Glomerular visceral epithelial cell (primary cell): ENCODE measurements at regions not wholly inside any gene's neighbourhood (a gene's known extent, or its start where the extent isn't known, plus 50 kb on each side); places are given as distances from the start of the nearest gene placed in this dataset.

ENCODE experiments used
- DNase-seq: peaks from one replicate; pipeline ENCODE4 v3.0.0-alpha.2; 2016; ENCODE audit errors: extremely low spot score

DNA sequence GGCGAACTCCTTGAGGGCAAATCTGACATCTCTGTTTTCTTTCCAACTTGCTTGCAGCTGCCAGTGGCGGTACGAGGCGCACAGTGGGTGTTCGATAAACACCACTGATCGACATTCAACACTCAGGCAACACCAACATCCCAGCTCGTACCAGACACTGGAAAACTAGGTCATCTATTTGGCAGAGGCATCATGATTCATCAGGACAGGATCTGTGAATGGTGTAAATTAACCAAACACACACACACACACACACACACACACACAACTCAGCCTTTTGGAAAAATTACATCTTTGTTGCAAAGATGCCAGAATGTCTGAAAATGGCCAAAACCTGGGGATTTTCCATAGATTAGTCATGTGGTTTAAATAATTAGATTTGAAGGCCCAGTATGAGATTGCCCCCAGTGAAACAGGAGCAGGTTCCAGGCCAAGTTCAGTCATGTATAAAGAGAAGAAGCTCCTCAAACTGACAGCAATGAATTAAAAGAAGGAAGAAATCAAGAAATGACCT lies 150.5 kb upstream of the NCKAP5 start:
- DNase-seq: peak; percentile 95

DNA sequence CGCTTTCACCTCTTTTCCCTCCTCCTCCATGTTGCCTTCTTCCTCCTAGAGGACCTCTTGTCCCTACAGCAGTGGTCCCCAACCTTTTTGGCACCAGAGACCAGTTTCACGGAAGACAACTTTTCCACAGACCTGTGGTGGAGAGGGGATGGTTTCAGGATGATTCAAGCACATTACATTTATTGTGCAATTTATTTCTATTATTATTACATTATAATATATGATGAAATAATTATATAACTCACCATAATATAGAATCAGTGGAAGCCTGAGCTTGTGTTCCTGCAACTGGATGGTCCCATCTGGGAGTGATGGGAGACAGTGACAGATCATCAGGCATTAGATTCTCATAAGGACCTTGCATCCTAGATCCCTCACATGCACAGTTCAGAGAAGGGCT lies 152.2 kb upstream of the NCKAP5 start:
- DNase-seq: no peak

DNA sequence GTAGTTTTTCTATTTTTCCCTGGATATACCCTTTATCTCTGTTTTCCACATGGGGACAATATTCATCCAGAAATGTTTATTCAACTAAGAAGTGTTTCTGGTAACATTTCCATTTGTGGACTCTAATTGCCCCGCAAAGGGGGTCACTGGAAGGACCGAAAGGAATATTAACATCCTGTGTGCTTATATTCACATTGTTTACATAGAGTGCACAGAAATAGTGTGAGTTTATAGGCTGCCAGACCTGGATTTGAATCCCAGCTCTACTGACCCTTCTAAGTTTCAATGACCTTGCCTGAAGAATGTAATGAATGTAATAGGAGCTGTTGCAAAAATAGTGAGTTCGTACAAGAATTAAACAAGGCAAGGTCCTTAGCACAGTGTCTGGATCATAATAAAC lies 152.9 kb upstream of the NCKAP5 start:
- DNase-seq: no peak

DNA sequence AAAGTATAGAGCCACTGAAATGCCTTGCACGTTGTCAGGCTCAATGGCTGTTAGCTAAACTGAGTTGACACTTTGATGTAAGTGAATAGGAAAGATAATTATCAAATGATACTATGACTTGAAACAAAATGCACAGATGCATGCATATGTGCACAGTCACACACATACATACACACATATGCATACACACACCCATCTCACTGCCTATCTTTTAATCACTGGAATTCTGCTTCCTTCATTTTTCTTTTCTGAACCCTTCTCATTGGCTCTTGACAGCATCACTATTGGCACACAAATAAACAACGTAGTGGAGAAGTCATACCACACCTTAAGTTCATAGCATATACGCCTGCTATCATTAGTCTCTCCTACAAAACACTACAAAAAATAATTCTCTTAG lies 154.9 kb upstream of the NCKAP5 start:
- no peak for DNase-seq

DNA sequence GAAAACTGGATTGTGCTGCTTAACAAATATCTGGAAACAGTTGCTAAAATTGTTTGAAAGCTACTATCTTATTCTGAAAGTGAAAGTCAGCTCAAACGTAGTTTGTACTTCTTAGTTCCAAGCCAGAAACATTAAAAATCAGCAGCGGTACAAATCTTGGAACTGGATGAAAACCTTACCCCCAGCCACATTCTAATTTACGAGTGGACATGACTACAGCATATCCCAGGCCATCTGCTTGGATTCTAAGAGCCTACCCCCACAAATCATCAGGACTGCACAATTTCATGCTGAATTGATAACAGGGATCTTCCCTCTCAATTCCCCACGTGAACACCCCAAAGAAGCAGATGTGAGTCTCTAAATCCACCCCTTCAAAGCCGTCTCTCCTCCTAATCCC lies 158.7 kb upstream of the NCKAP5 start:
- DNase-seq: no peak

DNA sequence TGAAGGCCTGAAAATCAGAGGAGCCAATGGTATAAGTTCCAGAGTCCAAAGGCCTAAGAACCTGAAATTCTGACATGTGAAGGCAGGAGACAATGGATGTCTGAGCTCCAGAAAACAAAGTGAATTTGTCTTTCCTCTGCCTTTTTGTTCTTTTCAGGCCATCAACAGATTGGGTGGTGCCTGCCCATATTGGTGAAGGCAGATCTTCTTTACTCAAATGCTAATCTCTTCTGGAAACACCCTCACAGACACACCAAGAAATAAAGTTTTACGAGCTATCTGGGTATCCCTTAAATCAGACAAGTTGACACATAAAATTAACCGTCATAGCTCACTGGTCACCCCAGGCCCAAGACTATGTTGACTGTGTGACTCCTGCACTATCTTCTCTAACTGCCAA lies 163.8 kb upstream of the NCKAP5 start:
- no peak for DNase-seq

DNA sequence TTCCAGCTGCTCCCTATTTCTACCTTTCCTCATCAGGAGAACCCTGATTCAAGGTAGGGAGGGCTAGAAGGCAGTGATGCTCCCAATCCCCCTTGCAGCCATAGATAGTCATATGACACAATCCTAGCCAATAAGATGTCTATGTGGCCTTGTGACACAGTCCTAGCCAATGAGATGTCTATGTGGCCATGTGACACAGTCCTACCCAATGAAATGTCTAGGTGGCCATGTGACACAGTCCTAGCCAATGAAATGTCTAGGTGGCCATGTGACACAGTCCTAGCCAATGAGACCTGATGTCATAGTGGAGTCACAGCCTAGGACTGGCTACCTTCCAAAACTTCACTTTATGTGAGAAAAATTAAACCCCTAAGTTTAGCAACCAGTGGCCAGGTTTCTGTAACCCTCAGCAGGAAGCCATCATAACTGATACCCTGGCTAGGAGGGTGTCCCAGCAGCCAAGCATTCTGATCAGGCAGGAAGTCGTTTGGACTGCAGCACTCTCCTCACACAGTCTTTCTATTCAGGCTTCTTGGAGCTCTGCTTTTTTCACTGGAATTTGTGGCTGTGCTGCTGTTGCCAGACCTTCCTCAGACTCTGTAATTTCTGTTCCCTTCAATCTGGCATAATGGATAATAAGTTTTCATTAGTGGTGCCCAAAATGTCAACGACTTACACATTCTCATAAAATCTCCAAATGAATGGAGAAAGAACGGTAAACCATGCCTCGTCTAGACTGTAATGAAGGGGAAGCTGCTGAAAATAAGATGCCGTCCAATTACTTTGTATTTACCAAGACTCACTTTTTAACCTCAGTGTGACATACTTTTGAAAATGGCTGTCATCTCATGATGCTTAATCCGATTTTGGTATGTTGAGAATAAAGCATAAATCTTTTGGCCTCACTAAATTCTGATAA lies 165.0 kb upstream of the NCKAP5 start:
- DNase-seq: no peak

DNA sequence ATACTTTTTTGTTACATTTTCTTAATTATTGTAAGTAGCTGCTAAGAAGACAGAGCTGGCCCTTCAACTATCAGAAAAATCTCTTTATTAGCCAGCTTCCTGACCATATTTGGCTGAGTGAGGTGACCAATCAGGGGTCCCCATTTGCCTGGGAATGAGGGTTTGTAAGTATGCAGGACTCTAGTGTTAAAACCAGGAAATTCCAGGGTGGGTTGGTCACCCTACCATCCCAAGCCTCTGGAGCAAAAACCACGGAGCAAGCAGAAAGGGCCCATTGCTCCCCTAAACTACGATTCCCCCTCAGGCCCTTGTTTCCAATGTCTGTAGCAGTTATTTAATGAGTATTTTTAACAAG lies 165.6 kb upstream of the NCKAP5 start:
- DNase-seq: peak; percentile 37

DNA sequence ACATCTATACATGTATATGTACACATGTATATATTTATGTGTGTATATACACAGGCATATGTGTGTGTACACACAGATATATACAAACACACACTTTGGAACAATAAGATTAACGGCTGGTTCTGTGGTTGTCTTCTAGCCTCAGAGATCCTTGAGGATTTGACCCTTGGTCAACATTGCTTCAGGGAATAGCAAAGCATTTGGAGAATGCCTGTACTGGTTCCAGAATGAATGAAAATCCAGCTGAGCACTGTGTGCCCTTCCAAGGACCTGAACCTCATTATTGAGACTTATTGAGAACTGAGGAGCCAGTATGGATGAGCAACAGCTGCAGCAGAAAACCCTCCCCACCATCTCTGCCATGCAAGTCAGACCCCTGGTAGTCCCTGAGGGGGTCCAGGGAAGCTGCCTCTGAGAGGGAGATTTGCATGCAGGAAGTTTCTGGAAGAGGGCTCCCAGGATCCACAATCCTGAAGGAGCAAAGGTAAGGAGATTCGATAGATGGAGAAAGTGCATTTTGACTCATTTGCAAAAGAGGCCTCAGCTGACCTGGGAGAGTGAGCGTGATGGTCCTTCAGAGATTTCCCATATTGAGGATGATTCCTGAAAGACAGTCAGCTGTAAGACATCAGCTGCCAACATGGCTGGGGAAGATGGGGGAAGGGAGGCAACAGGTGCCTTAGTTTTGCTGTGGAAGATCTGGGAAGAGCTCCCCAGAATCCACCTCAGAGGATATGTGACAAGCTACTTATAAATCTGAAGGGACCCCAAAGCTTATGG lies 166.6 kb upstream of the NCKAP5 start:
- DNase-seq: no peak

DNA sequence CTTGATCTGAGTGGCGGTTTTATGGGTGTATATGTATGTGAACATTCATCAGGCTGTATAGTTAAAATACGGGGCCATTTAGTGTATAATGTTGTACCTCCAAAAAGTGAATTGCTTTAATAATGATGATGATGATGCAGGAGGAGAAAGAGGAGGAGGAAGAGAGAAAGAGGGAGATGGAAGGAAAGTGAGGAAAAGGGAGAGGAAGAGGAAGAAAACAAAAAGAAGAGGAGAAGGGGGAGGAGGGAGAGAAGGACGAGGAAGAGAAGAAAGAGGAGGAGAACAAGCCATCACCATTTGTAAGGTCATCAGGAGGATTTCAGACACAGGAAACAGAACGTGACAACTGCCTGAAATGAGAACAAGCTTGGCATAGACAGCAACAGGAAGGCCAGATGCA lies 168.4 kb upstream of the NCKAP5 start:
- no peak for DNase-seq

DNA sequence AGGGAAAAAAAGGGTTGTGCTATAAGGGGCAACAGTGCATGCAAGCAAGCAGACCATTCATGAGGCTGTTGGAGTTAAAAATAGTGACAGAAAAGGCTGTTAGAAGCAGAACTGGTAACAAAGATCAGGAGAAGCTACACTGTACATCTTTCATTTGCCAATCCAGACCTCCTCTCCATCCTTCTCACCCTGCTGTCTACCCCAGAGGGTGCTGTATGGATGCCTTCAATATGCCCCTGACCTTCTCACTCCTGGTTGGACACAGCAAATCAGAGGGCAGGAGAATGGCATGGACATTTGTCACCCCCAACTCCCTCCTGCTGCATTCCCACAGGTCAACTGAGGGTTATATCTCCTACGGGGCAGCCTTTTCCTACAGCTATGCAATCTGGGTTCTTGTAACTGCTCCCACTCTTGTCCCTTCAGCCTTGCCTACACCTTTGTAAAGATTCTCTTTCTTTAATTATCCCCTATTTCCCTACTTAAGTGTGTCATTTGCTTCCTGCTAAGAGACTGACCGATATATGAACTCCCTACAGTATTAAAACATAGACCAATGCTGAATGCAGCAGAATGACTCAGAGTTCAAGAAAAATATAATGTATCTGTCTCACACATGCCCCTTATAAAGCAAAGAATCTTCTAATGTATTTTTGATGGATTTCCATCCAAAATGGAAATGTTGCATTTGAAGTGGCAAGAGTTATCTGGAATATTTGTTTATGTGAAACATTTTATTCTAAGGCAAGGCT lies 169.2 kb upstream of the NCKAP5 start:
- no peak for DNase-seq

DNA sequence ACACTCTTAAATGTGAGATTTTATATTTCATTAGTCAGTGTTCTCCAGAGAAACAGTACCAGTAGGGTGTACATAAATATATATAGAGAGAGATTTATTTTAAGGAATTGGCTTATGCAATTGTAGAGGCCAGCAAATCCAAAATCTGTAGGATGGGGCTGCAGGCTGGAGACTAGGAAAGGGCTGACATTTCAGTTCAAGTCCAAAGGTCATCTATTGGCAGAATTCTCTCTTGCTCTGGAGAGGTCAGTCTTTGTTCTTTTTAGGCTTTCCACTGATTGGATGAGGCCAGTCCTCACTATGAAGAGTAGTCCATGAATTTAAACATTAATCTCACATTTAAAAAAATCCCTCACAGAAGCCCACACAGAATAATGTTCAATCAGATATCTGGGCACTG lies 170.8 kb upstream of the NCKAP5 start:
- no peak for DNase-seq

DNA sequence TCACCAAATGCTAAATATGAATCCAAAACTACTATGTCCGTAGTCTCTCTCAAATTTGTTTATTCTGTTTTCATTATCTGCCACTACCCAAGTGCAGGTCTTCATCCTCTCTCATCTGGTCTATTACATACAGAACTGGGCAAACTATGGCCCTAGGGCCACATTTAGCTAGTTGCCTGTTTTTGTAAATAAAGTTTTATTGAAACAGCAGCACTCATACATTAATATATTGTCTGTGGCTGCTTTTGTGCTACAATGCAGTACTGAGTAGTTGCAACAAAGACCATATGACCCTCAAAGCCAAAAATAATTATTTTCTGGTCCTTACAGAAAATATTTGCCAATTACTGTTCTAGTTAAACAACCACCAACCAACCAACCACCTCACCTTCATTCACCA lies 172.2 kb upstream of the NCKAP5 start:
- no peak for DNase-seq

DNA sequence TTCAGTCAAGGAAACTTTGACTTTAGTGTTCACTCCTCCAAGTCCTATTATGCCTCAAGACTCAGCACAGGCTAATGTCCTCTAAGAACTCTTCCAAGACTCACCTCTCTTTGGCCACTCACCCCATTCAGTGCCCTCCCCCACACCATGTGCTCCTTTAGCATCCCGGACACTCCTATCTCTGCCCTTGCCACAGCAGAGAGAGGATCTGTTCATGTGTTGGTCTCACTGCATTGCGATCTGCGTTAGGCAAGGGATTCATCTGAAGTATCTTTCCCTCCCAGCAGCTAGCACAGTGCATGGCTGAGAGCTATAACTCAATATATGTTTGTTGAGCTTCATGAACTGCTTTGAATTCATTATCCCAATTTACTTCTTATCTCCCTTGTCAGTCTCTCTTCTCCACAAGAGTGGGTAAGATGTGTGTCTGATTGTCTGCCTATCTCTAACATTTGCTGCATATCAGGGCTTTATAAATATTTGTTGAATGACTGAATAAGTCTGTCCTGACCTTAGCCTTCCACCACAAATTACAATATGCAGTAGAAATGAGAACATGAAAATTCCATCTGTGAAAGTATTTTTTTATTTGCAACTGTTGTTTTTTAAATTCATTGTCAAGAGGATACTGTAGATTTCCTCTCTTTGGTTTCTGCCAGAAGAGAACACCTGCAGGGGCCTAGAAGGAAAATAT lies 179.9 kb upstream of the NCKAP5 start:
- DNase-seq: no peak

DNA sequence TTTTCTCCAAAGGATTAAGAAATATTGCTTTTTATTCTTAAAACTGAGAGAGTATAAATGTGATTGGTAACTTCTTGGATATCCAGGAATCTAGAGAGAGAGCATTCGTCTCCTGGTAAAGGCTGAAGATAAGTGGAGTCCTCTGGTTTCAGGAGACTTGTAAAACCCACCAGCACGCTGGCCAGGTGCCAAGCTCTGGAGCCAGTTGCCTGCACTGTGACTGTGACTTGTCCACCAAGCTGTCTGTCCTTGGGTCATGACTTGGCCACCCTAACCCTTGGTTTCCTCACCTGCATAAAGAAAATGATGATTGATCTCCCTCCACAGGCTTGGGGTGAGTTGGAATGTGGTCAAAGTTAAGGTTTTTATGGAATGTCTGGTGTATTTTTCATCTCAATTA lies 185.4 kb upstream of the NCKAP5 start:
- DNase-seq: no peak

DNA sequence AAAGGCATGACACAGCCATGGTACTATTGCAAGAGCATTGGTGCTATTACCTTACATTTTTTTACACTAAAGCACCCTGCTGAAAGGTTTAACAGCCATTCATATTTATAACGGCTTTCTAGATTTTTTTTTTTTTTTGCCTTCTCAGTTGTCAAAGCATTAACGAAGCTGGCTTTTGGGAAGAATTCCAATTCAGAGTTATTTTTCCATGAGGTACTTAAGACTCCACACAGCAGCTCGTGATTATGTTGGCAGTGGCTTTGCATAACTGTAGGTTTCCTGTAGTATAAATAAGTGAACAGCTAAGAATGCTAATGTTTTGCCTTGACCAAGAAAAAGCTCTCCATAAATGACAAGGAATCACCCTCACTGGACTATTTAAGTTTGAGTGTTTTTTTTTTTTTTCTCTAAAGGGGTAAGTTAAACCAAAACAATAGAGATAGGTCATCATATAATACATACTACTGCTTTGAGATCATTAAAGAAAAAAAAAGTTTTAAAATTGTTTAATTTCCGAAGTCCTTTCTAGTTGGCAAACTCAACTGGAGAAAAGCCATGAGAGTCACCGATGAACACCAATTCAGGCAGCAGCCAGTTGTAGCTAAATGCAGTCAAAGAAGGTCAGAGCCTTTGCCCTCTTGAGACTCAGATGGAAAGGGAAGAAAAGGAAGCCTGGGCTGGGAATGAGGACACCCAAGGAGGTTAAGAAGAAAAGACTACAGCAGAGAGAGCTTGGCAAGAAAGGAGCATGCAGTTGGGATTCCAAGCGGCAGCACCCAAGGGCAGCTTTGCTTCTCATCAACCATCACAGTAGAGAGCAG lies 187.4 kb upstream of the NCKAP5 start:
- DNase-seq: no peak

DNA sequence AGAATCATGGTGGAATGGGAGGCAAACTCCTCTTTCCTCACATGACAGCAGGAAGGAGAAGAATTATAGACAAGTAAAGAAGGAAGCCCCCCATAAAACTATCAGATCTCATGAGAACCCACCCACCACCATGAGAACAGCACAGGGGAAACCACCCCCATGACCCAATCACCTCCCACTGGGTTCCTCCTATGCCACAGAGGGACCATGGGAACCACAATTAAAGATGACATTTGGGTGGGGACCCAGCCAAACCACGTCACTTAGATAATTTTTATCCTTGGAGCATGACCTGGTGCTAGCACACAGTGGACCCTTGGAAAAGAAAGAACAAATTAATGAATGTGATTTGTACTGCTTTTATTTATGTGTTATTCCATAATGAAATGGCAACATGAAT lies 188.6 kb upstream of the NCKAP5 start:
- no peak for DNase-seq

DNA sequence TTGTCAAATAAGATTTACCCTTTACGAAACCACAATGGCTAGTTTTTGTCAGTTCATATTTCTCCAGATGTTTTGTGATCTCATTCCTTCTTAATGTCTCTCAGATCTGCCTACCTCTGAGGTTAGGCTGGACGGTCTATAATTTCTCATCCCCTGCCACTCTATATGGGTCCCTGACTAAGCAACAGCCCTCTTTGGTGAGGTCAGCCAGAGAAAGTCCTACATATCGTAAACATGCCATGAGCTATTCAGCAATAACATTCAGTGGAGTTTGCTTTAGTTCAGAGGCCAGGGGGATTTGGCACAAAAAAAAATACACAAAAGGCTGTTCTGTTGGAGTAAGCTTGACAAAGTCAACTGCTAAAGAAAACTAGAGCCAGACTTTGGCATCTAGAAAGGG lies 192.1 kb upstream of the NCKAP5 start:
- DNase-seq: peak; percentile 53

DNA sequence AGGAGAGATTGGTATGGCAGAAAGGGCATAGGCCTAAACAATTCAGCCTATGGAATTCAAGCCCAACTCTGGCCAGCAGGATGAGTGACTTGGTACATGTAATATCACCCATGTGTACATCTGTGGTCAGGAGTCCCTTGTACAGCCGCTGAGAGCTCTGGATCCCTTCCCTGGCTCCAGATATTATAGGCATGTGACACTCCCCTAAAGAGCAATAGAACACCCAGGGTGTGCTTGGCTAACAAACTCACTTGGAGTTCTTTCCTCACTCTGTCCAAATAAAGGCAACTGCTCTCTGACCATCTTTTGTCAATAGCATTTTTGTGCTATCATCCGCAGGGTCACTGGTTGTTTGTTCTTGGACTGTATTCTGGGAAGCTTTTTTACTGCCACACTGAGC lies 197.4 kb upstream of the NCKAP5 start:
- no peak for DNase-seq

DNA sequence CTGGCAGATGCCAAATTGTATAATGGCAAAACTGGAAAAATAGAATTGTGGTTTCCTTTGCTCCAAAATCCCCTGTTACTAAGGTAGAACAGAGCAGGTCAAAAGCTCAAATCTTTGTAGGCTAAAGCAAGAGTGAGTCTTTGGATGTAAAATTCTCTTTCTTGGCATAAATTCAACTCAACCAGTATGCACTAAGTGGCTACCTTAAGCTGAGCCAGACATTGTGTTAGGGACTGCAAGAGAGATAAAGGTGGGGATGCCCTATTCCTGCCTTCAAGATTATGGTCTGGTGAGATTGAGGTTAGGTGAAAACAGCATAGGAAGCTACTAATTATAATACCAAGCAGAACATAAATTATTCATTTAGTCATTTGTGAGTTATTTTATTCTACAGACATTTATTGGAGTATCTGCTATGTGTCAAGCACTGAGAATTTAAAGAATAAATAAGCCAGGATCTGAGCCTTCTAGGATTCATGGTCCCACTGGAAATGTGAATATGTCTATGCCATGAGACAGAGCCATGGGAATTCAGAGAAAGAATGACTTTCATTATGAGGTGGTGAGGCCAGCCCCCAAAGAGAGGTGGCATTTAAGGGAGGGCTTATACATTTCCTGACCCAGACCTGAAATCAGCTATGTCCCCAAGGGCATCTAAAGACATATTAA lies 198.0 kb upstream of the NCKAP5 start:
- no peak for DNase-seq
